SK-N-SH (cell line): ENCODE measurements at regions not wholly inside any gene's neighbourhood (a gene's known extent, or its start where the extent isn't known, plus 50 kb on each side); places are given as distances from the start of the nearest gene placed in this dataset.

Source experiments
- CTCF ChIA-PET: fragments of 300-600, 350-600 bp; formaldehyde crosslinking; extraction: SDS; loops from one replicate; lab custom pipeline; 2021; lab: Yijun Ruan, JAX
- POLR2A ChIA-PET: fragments of 350-600 bp; sonication (Branson Sonifier 250); formaldehyde crosslinking; extraction: SDS; loops from one replicate; lab custom pipeline; 2020; ENCODE audit warnings: antibody characterized with exemption, inconsistent platforms; lab: Yijun Ruan, JAX
- DNase-seq: peaks from one replicate; pipeline ENCODE4 v3.0.0; 2012
- H2AFZ ChIP-seq: fragments of 200-600 bp; sonication (generic); 2 replicates; pipeline ENCODE4 v1.8.1; 2016; ENCODE audit warnings: antibody characterized with exemption, mild to moderate bottlenecking, low read depth
- H3F3A ChIP-seq: fragments of 200-600 bp; sonication (generic); replicated peaks from 2 replicates; pipeline ENCODE3; 2016; ENCODE audit warnings: antibody characterized with exemption, mild to moderate bottlenecking; ENCODE audit not compliant: insufficient read depth
- H3K27ac ChIP-seq, 2 experiments: fragments of 200-500 bp in 1 of 2; fragments of 200-600 bp in 1 of 2; sonication (Bioruptor generic) in 1 of 2; sonication (generic), shearing (Covaris generic) in 1 of 2; 2 replicates each; pipeline versions ENCODE4 v1.5.1 to v1.6.1; 2014 to 2016; ENCODE audit warnings: low read depth in 2 of 2, inconsistent platforms in 1 of 2, low read length in 1 of 2, mild to moderate bottlenecking in 1 of 2, mixed read lengths in 1 of 2
- H3K27me3 ChIP-seq: fragments of 200-600 bp; sonication (generic), shearing (Covaris generic); 2 replicates; pipeline ENCODE4 v1.6.1; 2016; ENCODE audit warnings: mixed run types; ENCODE audit not compliant: insufficient read depth
- H3K36me3 ChIP-seq, 2 experiments: fragments of 200-500 bp in 1 of 2; fragments of 200-600 bp in 1 of 2; sonication (Bioruptor generic) in 1 of 2; sonication (generic) in 1 of 2; replicated peaks in 1 of 2; 2 replicates each; pipeline versions ENCODE3 to v1.5.1; 2014 to 2016; ENCODE audit warnings: low read length in 1 of 2, mild to moderate bottlenecking in 1 of 2; ENCODE audit not compliant: insufficient read depth in 2 of 2, control insufficient read depth in 1 of 2
- H3K4me1 ChIP-seq, 2 experiments: fragments of 200-500 bp in 1 of 2; fragments of 200-600 bp in 1 of 2; sonication (Bioruptor generic) in 1 of 2; sonication (generic), shearing (Covaris generic) in 1 of 2; 2 replicates each; pipeline versions ENCODE4 v1.5.1 to v1.6.1; 2014 to 2016; ENCODE audit warnings: low read depth in 1 of 2, low read length in 1 of 2, mixed run types in 1 of 2; ENCODE audit not compliant: insufficient read depth in 2 of 2, control insufficient read depth in 1 of 2
- H3K4me2 ChIP-seq: fragments of 200-600 bp; sonication (generic), shearing (Covaris generic); 2 replicates; pipeline ENCODE4 v1.6.1; 2017; ENCODE audit warnings: mixed run types
- H3K4me3 ChIP-seq, 2 experiments: fragments of 200-500 bp in 1 of 2; fragments of 200-600 bp in 1 of 2; sonication (Bioruptor generic) in 1 of 2; sonication (generic), shearing (Covaris generic) in 1 of 2; 2 replicates each; pipeline versions ENCODE4 v1.5.1 to v1.8.1; 2014 to 2016; ENCODE audit warnings: low read depth in 2 of 2, inconsistent platforms in 1 of 2, low read length in 1 of 2, mild to moderate bottlenecking in 1 of 2, mixed read lengths in 1 of 2, moderate library complexity in 1 of 2
- H3K79me2 ChIP-seq: fragments of 200-600 bp; sonication (generic); 2 replicates; pipeline ENCODE4 v1.8.1; 2017; ENCODE audit warnings: mild to moderate bottlenecking; ENCODE audit not compliant: insufficient read depth
- H3K9ac ChIP-seq: fragments of 200-600 bp; sonication (generic); 2 replicates; pipeline ENCODE4 v1.6.1; 2017; ENCODE audit warnings: mixed run types
- H3K9me2 ChIP-seq: fragments of 200-600 bp; sonication (generic); 2 replicates; pipeline ENCODE4 v1.6.1; 2017; ENCODE audit warnings: mixed run types
- H3K9me3 ChIP-seq: fragments of 200-600 bp; sonication (generic); 2 replicates; pipeline ENCODE4 v1.6.1; 2017; ENCODE audit warnings: mixed run types, mild to moderate bottlenecking, moderate library complexity
- H4K20me1 ChIP-seq: fragments of 200-600 bp; sonication (generic); 2 replicates; pipeline ENCODE4 v1.6.1; 2017; ENCODE audit warnings: mild to moderate bottlenecking, mixed run types; ENCODE audit not compliant: insufficient read depth
- CHD2 ChIP-seq: fragments of 150-350 bp; IDR thresholded peaks from 2 replicates; pipeline ENCODE4 v1.6.1; 2018; ENCODE audit warnings: low read length; ENCODE audit not compliant: partially characterized antibody
- CTCF ChIP-seq: fragments of 200-600 bp; sonication (generic); IDR thresholded peaks from 2 replicates; pipeline ENCODE4 v1.6.1; 2017; ENCODE audit warnings: antibody characterized with exemption, mild to moderate bottlenecking, moderate library complexity
- EP300 ChIP-seq, 2 experiments: IDR thresholded peaks; 2 replicates each; pipeline versions ENCODE4 v1.4.0 to v1.6.1; 2012; ENCODE audit warnings: borderline replicate concordance in 1 of 2, low read depth in 1 of 2, low read length in 1 of 2
- EZH2phosphoT487 ChIP-seq: fragments of 200-600 bp; sonication (generic); IDR thresholded peaks from 2 replicates; pipeline ENCODE4 v1.6.1; 2017; ENCODE audit warnings: low read depth, mixed run types, mild to moderate bottlenecking, antibody characterized with exemption, moderate library complexity, borderline replicate concordance
- FOSL2 ChIP-seq: IDR thresholded peaks from 2 replicates; pipeline ENCODE4 v1.4.0; 2012; ENCODE audit warnings: low read depth, mild to moderate bottlenecking, moderate library complexity, borderline replicate concordance
- FOXJ3 ChIP-seq: sonication (generic); formaldehyde crosslinking; IDR thresholded peaks from 2 replicates; pipeline ENCODE4 v1.5.1; 2020; ENCODE audit warnings: mild to moderate bottlenecking, missing genetic modification reagents
- FOXM1 ChIP-seq: IDR thresholded peaks from 2 replicates; pipeline ENCODE4 v1.4.0; 2012; ENCODE audit warnings: low read depth, mild to moderate bottlenecking
- GABPA ChIP-seq: IDR thresholded peaks from 2 replicates; pipeline ENCODE4 v1.4.0; 2012; ENCODE audit warnings: low read depth, mild to moderate bottlenecking
- GATA2 ChIP-seq: sonication (generic); formaldehyde crosslinking; IDR thresholded peaks from 2 replicates; pipeline ENCODE4 v1.5.0; 2020; ENCODE audit warnings: mild to moderate bottlenecking, missing genetic modification reagents
- IRF3 ChIP-seq: fragments of 150-350 bp; IDR thresholded peaks from 2 replicates; pipeline ENCODE4 v1.6.1; 2016; ENCODE audit warnings: mild to moderate bottlenecking, low read depth, low read length
- MAX ChIP-seq: IDR thresholded peaks from 2 replicates; pipeline ENCODE4 v1.4.0; 2012; ENCODE audit warnings: low read depth
- MXI1 ChIP-seq: IDR thresholded peaks from 2 replicates; pipeline ENCODE4 v1.6.1; 2012; ENCODE audit warnings: mild to moderate bottlenecking, low read depth, low read length, improper control_type of control experiment
- REST ChIP-seq: IDR thresholded peaks from 2 replicates; pipeline ENCODE4 v1.6.1; 2012; ENCODE audit warnings: mild to moderate bottlenecking, low read depth, low read length, moderate library complexity
- RFX5 ChIP-seq: IDR thresholded peaks from 2 replicates; pipeline ENCODE4 v1.6.1; 2012; ENCODE audit warnings: mild to moderate bottlenecking, improper control_type of control experiment, low read length
- SMC3 ChIP-seq: IDR thresholded peaks from 2 replicates; pipeline ENCODE4 v1.6.1; 2012; ENCODE audit warnings: low read depth, low read length, improper control_type of control experiment
- YY1 ChIP-seq: IDR thresholded peaks from 2 replicates; pipeline ENCODE4 v1.4.0; 2012; ENCODE audit warnings: low read depth, mild to moderate bottlenecking
- ZBTB33 ChIP-seq: IDR thresholded peaks from 2 replicates; pipeline ENCODE4 v1.4.0; 2012; ENCODE audit warnings: low read depth, borderline replicate concordance
- WGBS: methylation state at CpG from one replicate; pipeline ENCODE4 v1.1.6; 2017; ENCODE audit warnings: low lambda C conversion rate; 5-methylcytosine and 5-hydroxymethylcytosine counted together

- TF ChIP-seq SMC3 (no peak), EP300 (IDR thresholded peaks at IDR 0.05; ENCODE audit: borderline replicate concordance in 1 of 2, low read depth in 1 of 2, low read length in 1 of 2) (peak in 1 of 2 experiments; percentile 31; a peak in 1 of 4 replicates), FOSL2 (no peak), FOXJ3 (CRISPR knock-in tag) (0 out of 2 replicates have a peak, but pooled peaks have one; percentile 64), GATA2 (CRISPR knock-in tag) (peak; percentile 84), YY1 (no peak), ZBTB33 (no peak)
Measured at GRCh38 chr12:105920161-105920684, 218.5 kb downstream of the NUAK1 start (continued).

- no peaks in the 10 kb centered on the region for H3K36me3 ChIP-seq
- no peak overlapping the region for H3K4me3 ChIP-seq
- no peaks in the 10 kb centered on the region for H3K27me3 ChIP-seq
- H4K20me1 ChIP-seq = no peaks in the 10 kb centered on the region
- peak overlapping the region in 1 of 2 experiments; percentile 20; a peak in 1 of 4 replicates for H3K27ac ChIP-seq
- H3K79me2 ChIP-seq = no peaks in the 10 kb centered on the region
- ChIA-PET POLR2A (no interaction called here), CTCF (interaction anchor here (1.1 to 1.2 kb wide), 2 partner anchors 23 to 500 kb away, joined by 3 to 6 read pairs; no protein-coding TSS in a partner anchor)
- H3K9ac ChIP-seq = no peak overlapping the region
- no peak overlapping the region for H2AFZ ChIP-seq
- H3K9me2 ChIP-seq = no peaks in the 10 kb centered on the region
- H3F3A ChIP-seq = peaks cover 22% of the 10 kb centered on the region
- 86% methylated on average over 1 of the region's 1 CpG for WGBS
- TF ChIP-seq FOSL2 (no peak), RFX5 (no peak), YY1 (no peak), REST (no peak), IRF3 (no peak), CHD2 (no peak), FOXM1 (no peak), GABPA (no peak), MXI1 (no peak), MAX (no peak), EZH2phosphoT487 (no peak), CTCF (no peak)
- H3K4me2 ChIP-seq = no peak overlapping the region
- H3K9me3 ChIP-seq = no peaks in the 10 kb centered on the region
- DNase-seq = no peak
- peaks cover 5 to 11% of the 10 kb centered on the region in 2 experiments; a peak in 3 of 4 replicates for H3K4me1 ChIP-seq
Measured at GRCh38 chr12:105921055-105921454, 217.7 kb downstream of the NUAK1 start.
